ENCODE measurements at regions not wholly inside any gene's neighbourhood (a gene's known extent, or its start where the extent isn't known, plus 50 kb on each side); places are given as distances from the start of the nearest gene placed in this dataset.

GRCh38 chr6:2376429-2377355 lies 131.3 kb upstream of the GMDS start:
- H3K36me3 ChIP-seq (ENCODE audit: control insufficient read depth in 2 of 2, insufficient read depth in 1 of 2, low read length in 2 of 2): no peaks in the 10 kb centered on the region
- H3K4me3 ChIP-seq (ENCODE audit: low read depth, low read length): no peak overlapping the region
- ChIA-PET CTCF (no interaction called here), POLR2A (no interaction called here)
- peaks cover 8% of the 10 kb centered on the region for H3K4me1 ChIP-seq (ENCODE audit: control insufficient read depth, insufficient read depth, low read length)
- H3K9me3 ChIP-seq (ENCODE audit: control insufficient read depth, insufficient read depth, low read depth, low read length): no peaks in the 10 kb centered on the region
- no peak overlapping the region for H3K27ac ChIP-seq (ENCODE audit: extremely low read depth, low read depth, low read length)
- TF ChIP-seq ZNF112 (tag by site-specific recombination; IDR thresholded peaks at IDR 0.05): no peak
- TF ChIP-seq IKZF3 (tag by site-specific recombination; IDR thresholded peaks at IDR 0.05): no peak
- no peak for TF ChIP-seq ZNF202 (tag by site-specific recombination; IDR thresholded peaks at IDR 0.05; ENCODE audit: borderline replicate concordance)
- TF ChIP-seq FEZF1 (tag by site-specific recombination; IDR thresholded peaks at IDR 0.05): peak; percentile 36; the same call in 1 of the 2 replicates
- peak; percentile 32; the same call in 1 of the 2 replicates for TF ChIP-seq ZNF692 (tag by site-specific recombination; IDR thresholded peaks at IDR 0.05)
- no peak for TF ChIP-seq ZBTB8A (tag by site-specific recombination; IDR thresholded peaks at IDR 0.05)
- no peak for TF ChIP-seq ZNF426 (tag by site-specific recombination; IDR thresholded peaks at IDR 0.05)
- peak; percentile 40; the same call in 1 of the 2 replicates for TF ChIP-seq ZXDB (tag by site-specific recombination; IDR thresholded peaks at IDR 0.05)
- 0 out of 2 replicates have a peak, but pooled peaks have one; percentile 32 for TF ChIP-seq PRDM6 (tag by site-specific recombination; IDR thresholded peaks at IDR 0.05)
- TF ChIP-seq SP3 (tag by site-specific recombination; IDR thresholded peaks at IDR 0.05): no peak
- peak; percentile 28; the same call in 1 of the 2 replicates for TF ChIP-seq ZNF335 (tag by site-specific recombination; conservative IDR thresholded peaks at IDR 0.05)
- no peak for TF ChIP-seq HOXD13 (CRISPR knock-in tag; IDR thresholded peaks at IDR 0.05; ENCODE audit: borderline replicate concordance)
- TF ChIP-seq ZNF561 (tag by site-specific recombination; IDR thresholded peaks at IDR 0.05; ENCODE audit: borderline replicate concordance): peak; percentile 77; the same call in 1 of the 2 replicates
- TF ChIP-seq, protein P1, sequence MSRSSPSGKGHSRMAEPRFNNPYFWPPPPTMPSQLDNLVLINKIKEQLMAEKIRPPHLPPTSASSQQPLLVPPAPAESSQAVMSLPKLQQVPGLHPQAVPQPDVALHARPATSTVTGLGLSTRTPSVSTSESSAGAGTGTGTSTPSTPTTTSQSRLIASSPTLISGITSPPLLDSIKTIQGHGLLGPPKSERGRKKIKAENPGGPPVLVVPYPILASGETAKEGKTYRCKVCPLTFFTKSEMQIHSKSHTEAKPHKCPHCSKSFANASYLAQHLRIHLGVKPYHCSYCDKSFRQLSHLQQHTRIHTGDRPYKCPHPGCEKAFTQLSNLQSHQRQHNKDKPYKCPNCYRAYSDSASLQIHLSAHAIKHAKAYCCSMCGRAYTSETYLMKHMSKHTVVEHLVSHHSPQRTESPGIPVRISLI (tag by site-specific recombination; IDR thresholded peaks at IDR 0.05): peak; percentile 52; the same call in 1 of the 2 replicates
- TF ChIP-seq ZSCAN23 (tag by site-specific recombination; IDR thresholded peaks at IDR 0.05): no peak
- TF ChIP-seq, protein P2, sequence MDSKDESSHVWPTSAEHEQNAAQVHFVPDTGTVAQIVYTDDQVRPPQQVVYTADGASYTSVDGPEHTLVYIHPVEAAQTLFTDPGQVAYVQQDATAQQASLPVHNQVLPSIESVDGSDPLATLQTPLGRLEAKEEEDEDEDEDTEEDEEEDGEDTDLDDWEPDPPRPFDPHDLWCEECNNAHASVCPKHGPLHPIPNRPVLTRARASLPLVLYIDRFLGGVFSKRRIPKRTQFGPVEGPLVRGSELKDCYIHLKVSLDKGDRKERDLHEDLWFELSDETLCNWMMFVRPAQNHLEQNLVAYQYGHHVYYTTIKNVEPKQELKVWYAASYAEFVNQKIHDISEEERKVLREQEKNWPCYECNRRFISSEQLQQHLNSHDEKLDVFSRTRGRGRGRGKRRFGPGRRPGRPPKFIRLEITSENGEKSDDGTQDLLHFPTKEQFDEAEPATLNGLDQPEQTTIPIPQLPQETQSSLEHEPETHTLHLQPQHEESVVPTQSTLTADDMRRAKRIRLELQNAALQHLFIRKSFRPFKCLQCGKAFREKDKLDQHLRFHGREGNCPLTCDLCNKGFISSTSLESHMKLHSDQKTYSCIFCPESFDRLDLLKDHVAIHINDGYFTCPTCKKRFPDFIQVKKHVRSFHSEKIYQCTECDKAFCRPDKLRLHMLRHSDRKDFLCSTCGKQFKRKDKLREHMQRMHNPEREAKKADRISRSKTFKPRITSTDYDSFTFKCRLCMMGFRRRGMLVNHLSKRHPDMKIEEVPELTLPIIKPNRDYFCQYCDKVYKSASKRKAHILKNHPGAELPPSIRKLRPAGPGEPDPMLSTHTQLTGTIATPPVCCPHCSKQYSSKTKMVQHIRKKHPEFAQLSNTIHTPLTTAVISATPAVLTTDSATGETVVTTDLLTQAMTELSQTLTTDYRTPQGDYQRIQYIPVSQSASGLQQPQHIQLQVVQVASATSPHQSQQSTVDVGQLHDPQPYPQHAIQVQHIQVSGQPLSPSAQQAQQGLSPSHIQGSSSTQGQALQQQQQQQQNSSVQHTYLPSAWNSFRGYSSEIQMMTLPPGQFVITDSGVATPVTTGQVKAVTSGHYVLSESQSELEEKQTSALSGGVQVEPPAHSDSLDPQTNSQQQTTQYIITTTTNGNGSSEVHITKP (tag by site-specific recombination; IDR thresholded peaks at IDR 0.05): peak; percentile 46
- 0 out of 2 replicates have a peak, but pooled peaks have one; percentile 40 for TF ChIP-seq ZEB2 (tag by site-specific recombination; IDR thresholded peaks at IDR 0.05)
- TF ChIP-seq, protein P3, sequence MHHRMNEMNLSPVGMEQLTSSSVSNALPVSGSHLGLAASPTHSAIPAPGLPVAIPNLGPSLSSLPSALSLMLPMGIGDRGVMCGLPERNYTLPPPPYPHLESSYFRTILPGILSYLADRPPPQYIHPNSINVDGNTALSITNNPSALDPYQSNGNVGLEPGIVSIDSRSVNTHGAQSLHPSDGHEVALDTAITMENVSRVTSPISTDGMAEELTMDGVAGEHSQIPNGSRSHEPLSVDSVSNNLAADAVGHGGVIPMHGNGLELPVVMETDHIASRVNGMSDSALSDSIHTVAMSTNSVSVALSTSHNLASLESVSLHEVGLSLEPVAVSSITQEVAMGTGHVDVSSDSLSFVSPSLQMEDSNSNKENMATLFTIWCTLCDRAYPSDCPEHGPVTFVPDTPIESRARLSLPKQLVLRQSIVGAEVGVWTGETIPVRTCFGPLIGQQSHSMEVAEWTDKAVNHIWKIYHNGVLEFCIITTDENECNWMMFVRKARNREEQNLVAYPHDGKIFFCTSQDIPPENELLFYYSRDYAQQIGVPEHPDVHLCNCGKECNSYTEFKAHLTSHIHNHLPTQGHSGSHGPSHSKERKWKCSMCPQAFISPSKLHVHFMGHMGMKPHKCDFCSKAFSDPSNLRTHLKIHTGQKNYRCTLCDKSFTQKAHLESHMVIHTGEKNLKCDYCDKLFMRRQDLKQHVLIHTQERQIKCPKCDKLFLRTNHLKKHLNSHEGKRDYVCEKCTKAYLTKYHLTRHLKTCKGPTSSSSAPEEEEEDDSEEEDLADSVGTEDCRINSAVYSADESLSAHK (tag by site-specific recombination; IDR thresholded peaks at IDR 0.05): peak; percentile 67
- TF ChIP-seq ZBTB17 (tag by site-specific recombination; IDR thresholded peaks at IDR 0.05): 0 out of 2 replicates have a peak, but pooled peaks have one; percentile 18
- TF ChIP-seq, protein P4, sequence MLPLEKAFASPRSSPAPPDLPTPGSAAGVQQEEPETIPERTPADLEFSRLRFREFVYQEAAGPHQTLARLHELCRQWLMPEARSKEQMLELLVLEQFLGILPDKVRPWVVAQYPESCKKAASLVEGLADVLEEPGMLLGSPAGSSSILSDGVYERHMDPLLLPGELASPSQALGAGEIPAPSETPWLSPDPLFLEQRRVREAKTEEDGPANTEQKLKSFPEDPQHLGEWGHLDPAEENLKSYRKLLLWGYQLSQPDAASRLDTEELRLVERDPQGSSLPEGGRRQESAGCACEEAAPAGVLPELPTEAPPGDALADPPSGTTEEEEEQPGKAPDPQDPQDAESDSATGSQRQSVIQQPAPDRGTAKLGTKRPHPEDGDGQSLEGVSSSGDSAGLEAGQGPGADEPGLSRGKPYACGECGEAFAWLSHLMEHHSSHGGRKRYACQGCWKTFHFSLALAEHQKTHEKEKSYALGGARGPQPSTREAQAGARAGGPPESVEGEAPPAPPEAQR (tag by site-specific recombination; IDR thresholded peaks at IDR 0.05): no peak
- peak; percentile 20; the same call in 1 of the 2 replicates for TF ChIP-seq ZBTB20 (tag by site-specific recombination; IDR thresholded peaks at IDR 0.05)
